ENCODE measurements at regions not wholly inside any gene's neighbourhood (a gene's known extent, or its start where the extent isn't known, plus 50 kb on each side); places are given as distances from the start of the nearest gene placed in this dataset.

- TF ChIP-seq CTCF (IDR thresholded peaks at IDR 0.05; ENCODE audit: borderline replicate concordance, insufficient read depth, low read depth, low read length): no peak
Measured at GRCh38 chr1:96206451-96206850, 515.1 kb upstream of the PTBP2 start.

GRCh38 chr1:96207936-96208335 lies 513.6 kb upstream of the PTBP2 start:
- no peak for TF ChIP-seq CTCF (IDR thresholded peaks at IDR 0.05; ENCODE audit: borderline replicate concordance, insufficient read depth, low read depth, low read length)
- no peak overlapping the region for H3K4me3 ChIP-seq (ENCODE audit: low read depth, low read length)

More at GRCh38 chr1:96206451-96206850, 515.1 kb upstream of the PTBP2 start:
- no peak overlapping the region for H3K4me3 ChIP-seq (ENCODE audit: low read depth, low read length)

- no peak overlapping the region for H3K4me3 ChIP-seq (ENCODE audit: low read depth, low read length)
- no peak for TF ChIP-seq CTCF (IDR thresholded peaks at IDR 0.05; ENCODE audit: borderline replicate concordance, insufficient read depth, low read depth, low read length)
Measured at GRCh38 chr1:96208428-96208827, 513.2 kb upstream of the PTBP2 start.

- H3K4me3 ChIP-seq (ENCODE audit: low read depth, low read length): no peak overlapping the region
Measured at GRCh38 chr1:96210054-96210453, 511.5 kb upstream of the PTBP2 start.

GRCh38 chr1:96211202-96211601 lies 510.4 kb upstream of the PTBP2 start:
- no peak overlapping the region for H3K4me3 ChIP-seq (ENCODE audit: low read depth, low read length)
- no peak for TF ChIP-seq CTCF (IDR thresholded peaks at IDR 0.05; ENCODE audit: borderline replicate concordance, insufficient read depth, low read depth, low read length)

More at GRCh38 chr1:96210054-96210453, 511.5 kb upstream of the PTBP2 start:
- TF ChIP-seq CTCF (IDR thresholded peaks at IDR 0.05; ENCODE audit: borderline replicate concordance, insufficient read depth, low read depth, low read length): no peak

- H3K4me3 ChIP-seq (ENCODE audit: low read depth, low read length): no peak overlapping the region
- TF ChIP-seq CTCF (IDR thresholded peaks at IDR 0.05; ENCODE audit: borderline replicate concordance, insufficient read depth, low read depth, low read length): no peak
Measured at GRCh38 chr1:96214982-96215381, 506.6 kb upstream of the PTBP2 start.

- H3K4me3 ChIP-seq (ENCODE audit: low read depth, low read length): no peak overlapping the region
- no peak for TF ChIP-seq CTCF (IDR thresholded peaks at IDR 0.05; ENCODE audit: borderline replicate concordance, insufficient read depth, low read depth, low read length)
Measured at GRCh38 chr1:96220651-96221050, 500.9 kb upstream of the PTBP2 start.
